HEK293 (cell line): ENCODE measurements at regions not wholly inside any gene's neighbourhood (a gene's known extent, or its start where the extent isn't known, plus 50 kb on each side); places are given as distances from the start of the nearest gene placed in this dataset.

ENCODE experiments used
- ATF2 ChIP-seq: fragments of 450-650 bp; formaldehyde crosslinking; IDR thresholded peaks from 2 replicates; pipeline ENCODE4 v1.5.1; 2016; ENCODE audit warnings: missing biosample characterization, missing genetic modification characterization, low read depth
- HOXA7 ChIP-seq: sonication (generic); formaldehyde crosslinking; IDR thresholded peaks from 2 replicates; pipeline ENCODE4 v1.8.1; 2022; ENCODE audit warnings: missing genetic modification reagents, borderline replicate concordance
- SP2 ChIP-seq: fragments of 450-650 bp; formaldehyde crosslinking; IDR thresholded peaks from 2 replicates; pipeline ENCODE4 v1.5.1; 2016; ENCODE audit warnings: missing biosample characterization, missing genetic modification characterization
- ZBTB11 ChIP-seq: fragments of 450-650 bp; formaldehyde crosslinking; conservative IDR thresholded peaks from 2 replicates; pipeline ENCODE4 v1.5.1; 2016; ENCODE audit warnings: low read depth, missing biosample characterization, missing genetic modification characterization
- ZBTB7A ChIP-seq: fragments of 450-650 bp; formaldehyde crosslinking; IDR thresholded peaks from 2 replicates; pipeline ENCODE4 v1.5.1; 2016; ENCODE audit warnings: low read depth, missing biosample characterization, missing genetic modification characterization
- ZBTB8A ChIP-seq: fragments of 450-650 bp; formaldehyde crosslinking; IDR thresholded peaks from 2 replicates; pipeline ENCODE4 v1.5.1; 2016; ENCODE audit warnings: missing biosample characterization, missing genetic modification characterization
- ZNF121 ChIP-seq: fragments of 450-650 bp; formaldehyde crosslinking; IDR thresholded peaks from 2 replicates; pipeline ENCODE4 v1.5.1; 2016; ENCODE audit warnings: missing biosample characterization, missing genetic modification characterization
- ZNF157 ChIP-seq: fragments of 450-650 bp; formaldehyde crosslinking; IDR thresholded peaks from 2 replicates; pipeline ENCODE4 v1.5.1; 2016; ENCODE audit warnings: missing biosample characterization, missing genetic modification characterization
- ZNF26 ChIP-seq: fragments of 450-650 bp; formaldehyde crosslinking; IDR thresholded peaks from 2 replicates; pipeline ENCODE4 v1.5.1; 2016; ENCODE audit warnings: missing biosample characterization, missing genetic modification characterization
- TF ChIP-seq, protein P1 (sequence below): fragments of 450-650 bp; formaldehyde crosslinking; IDR thresholded peaks from 2 replicates; pipeline ENCODE4 v1.5.1; 2016; ENCODE audit warnings: missing biosample characterization, missing genetic modification characterization
- TF ChIP-seq, protein P2 (sequence below): fragments of 450-650 bp; formaldehyde crosslinking; IDR thresholded peaks from 2 replicates; pipeline ENCODE4 v1.5.1; 2016; ENCODE audit warnings: missing biosample characterization, missing genetic modification characterization, low read depth
- TF ChIP-seq, protein P3 (sequence below): fragments of 450-650 bp; formaldehyde crosslinking; IDR thresholded peaks from 2 replicates; pipeline ENCODE4 v1.5.1; 2017; ENCODE audit warnings: missing biosample characterization, missing genetic modification characterization

GRCh38 chr11:33944345-33944692 is 52.4 kb upstream of the LMO2 start:
- TF ChIP-seq, protein P1, sequence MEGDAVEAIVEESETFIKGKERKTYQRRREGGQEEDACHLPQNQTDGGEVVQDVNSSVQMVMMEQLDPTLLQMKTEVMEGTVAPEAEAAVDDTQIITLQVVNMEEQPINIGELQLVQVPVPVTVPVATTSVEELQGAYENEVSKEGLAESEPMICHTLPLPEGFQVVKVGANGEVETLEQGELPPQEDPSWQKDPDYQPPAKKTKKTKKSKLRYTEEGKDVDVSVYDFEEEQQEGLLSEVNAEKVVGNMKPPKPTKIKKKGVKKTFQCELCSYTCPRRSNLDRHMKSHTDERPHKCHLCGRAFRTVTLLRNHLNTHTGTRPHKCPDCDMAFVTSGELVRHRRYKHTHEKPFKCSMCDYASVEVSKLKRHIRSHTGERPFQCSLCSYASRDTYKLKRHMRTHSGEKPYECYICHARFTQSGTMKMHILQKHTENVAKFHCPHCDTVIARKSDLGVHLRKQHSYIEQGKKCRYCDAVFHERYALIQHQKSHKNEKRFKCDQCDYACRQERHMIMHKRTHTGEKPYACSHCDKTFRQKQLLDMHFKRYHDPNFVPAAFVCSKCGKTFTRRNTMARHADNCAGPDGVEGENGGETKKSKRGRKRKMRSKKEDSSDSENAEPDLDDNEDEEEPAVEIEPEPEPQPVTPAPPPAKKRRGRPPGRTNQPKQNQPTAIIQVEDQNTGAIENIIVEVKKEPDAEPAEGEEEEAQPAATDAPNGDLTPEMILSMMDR (tag by site-specific recombination), result no peak
- TF ChIP-seq ZNF157 (no peak), SP2 (tag by site-specific recombination) (no peak), ZNF26 (no peak), ATF2 (tag by site-specific recombination) (no peak), HOXA7 (CRISPR knock-in tag) (no peak), ZBTB7A (tag by site-specific recombination) (no peak), ZBTB8A (tag by site-specific recombination) (no peak), ZBTB11 (no peak), ZNF121 (no peak)
- TF ChIP-seq, protein P2, sequence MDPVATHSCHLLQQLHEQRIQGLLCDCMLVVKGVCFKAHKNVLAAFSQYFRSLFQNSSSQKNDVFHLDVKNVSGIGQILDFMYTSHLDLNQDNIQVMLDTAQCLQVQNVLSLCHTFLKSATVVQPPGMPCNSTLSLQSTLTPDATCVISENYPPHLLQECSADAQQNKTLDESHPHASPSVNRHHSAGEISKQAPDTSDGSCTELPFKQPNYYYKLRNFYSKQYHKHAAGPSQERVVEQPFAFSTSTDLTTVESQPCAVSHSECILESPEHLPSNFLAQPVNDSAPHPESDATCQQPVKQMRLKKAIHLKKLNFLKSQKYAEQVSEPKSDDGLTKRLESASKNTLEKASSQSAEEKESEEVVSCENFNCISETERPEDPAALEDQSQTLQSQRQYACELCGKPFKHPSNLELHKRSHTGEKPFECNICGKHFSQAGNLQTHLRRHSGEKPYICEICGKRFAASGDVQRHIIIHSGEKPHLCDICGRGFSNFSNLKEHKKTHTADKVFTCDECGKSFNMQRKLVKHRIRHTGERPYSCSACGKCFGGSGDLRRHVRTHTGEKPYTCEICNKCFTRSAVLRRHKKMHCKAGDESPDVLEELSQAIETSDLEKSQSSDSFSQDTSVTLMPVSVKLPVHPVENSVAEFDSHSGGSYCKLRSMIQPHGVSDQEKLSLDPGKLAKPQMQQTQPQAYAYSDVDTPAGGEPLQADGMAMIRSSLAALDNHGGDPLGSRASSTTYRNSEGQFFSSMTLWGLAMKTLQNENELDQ, result no peak
- TF ChIP-seq, protein P3, sequence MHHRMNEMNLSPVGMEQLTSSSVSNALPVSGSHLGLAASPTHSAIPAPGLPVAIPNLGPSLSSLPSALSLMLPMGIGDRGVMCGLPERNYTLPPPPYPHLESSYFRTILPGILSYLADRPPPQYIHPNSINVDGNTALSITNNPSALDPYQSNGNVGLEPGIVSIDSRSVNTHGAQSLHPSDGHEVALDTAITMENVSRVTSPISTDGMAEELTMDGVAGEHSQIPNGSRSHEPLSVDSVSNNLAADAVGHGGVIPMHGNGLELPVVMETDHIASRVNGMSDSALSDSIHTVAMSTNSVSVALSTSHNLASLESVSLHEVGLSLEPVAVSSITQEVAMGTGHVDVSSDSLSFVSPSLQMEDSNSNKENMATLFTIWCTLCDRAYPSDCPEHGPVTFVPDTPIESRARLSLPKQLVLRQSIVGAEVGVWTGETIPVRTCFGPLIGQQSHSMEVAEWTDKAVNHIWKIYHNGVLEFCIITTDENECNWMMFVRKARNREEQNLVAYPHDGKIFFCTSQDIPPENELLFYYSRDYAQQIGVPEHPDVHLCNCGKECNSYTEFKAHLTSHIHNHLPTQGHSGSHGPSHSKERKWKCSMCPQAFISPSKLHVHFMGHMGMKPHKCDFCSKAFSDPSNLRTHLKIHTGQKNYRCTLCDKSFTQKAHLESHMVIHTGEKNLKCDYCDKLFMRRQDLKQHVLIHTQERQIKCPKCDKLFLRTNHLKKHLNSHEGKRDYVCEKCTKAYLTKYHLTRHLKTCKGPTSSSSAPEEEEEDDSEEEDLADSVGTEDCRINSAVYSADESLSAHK (tag by site-specific recombination), result no peak
